ENCODE measurements at regions not wholly inside any gene's neighbourhood (a gene's known extent, or its start where the extent isn't known, plus 50 kb on each side); places are given as distances from the start of the nearest gene placed in this dataset.
"Not testable (repeated sequence)": the region's sequence is repeated elsewhere in the genome, so short reads cannot be mapped to it uniquely, and the experiment has no call there.

GRCh38 chrX:7343181-7343580 lies 195.2 kb upstream of the PUDP start:
- H4K8ac ChIP-seq (replicated peaks; ENCODE audit: insufficient read length, low read depth, low read length): no peak overlapping the region
- no peak for DNase-seq
- H4K5ac ChIP-seq (ENCODE audit: insufficient read length, low read depth, low read length): no peak overlapping the region
- Mint-ChIP-seq H3K9me3 (no peaks in the 10 kb centered on the region), H3K4me1 (peaks cover 6 to 9% of the 10 kb centered on the region in 2 experiments; a peak in 3 of 4 replicates), H3K27me3 (ENCODE audit: low read depth) (no peaks in the 10 kb centered on the region), H3K4me3 (no peak overlapping the region), H3K36me3 (ENCODE audit: insufficient read depth in 1 of 3, low read depth in 3 of 3) (no peaks in the 10 kb centered on the region), H3K27ac (no peak overlapping the region)
- H3K9me3 ChIP-seq (ENCODE audit: control insufficient read depth, low read depth, low read length): no peaks in the 10 kb centered on the region
- no peak overlapping the region for H3K27ac ChIP-seq (ENCODE audit: insufficient read length, low read depth, low read length)
- no peak overlapping the region for H3K14ac ChIP-seq (ENCODE audit: insufficient read depth, low read length)
- H2AFZ ChIP-seq (ENCODE audit: low read length): no peak overlapping the region
- no peak overlapping the region for H4K91ac ChIP-seq (ENCODE audit: insufficient read length, low read depth, low read length)
- no peak overlapping the region for H3T11ph ChIP-seq (ENCODE audit: low read length)
- no peak overlapping the region for H2BK5ac ChIP-seq (ENCODE audit: insufficient read length, low read length)
- H4K20me1 ChIP-seq (ENCODE audit: control insufficient read depth, insufficient read depth, insufficient read length): no peaks in the 10 kb centered on the region
- WGBS (ENCODE audit: extremely low coverage, insufficient read length, low lambda C conversion rate): no CpG with 5 or more reads among the region's 3 CpGs
- no peak overlapping the region for H3K4ac ChIP-seq (ENCODE audit: low read depth, low read length)
- H3K79me1 ChIP-seq (ENCODE audit: insufficient read depth, low read depth, low read length, poor library complexity, severe bottlenecking): no peaks in the 10 kb centered on the region
- no peak overlapping the region for H3K18ac ChIP-seq (ENCODE audit: insufficient read length, low read depth, low read length)
- H2AK5ac ChIP-seq (ENCODE audit: insufficient read length, low read length): no peak overlapping the region
- H3K23me2 ChIP-seq (ENCODE audit: insufficient read length, low read depth, low read length, poor library complexity, severe bottlenecking): no peaks in the 10 kb centered on the region
- no peak overlapping the region for H3K4me2 ChIP-seq (ENCODE audit: insufficient read depth, insufficient read length, low read length)
- no peak overlapping the region for H2BK120ac ChIP-seq (ENCODE audit: low read depth, low read length, poor library complexity, severe bottlenecking)
- H2BK15ac ChIP-seq (ENCODE audit: low read depth, low read length): no peak overlapping the region
- no peaks in the 10 kb centered on the region for H3K4me1 ChIP-seq (ENCODE audit: insufficient read depth, low read length)
- no peak for TF ChIP-seq CTCF (conservative IDR thresholded peaks at IDR 0.05)
- no peak overlapping the region for H2BK20ac ChIP-seq (ENCODE audit: low read depth, low read length, poor library complexity, severe bottlenecking)
- no peaks in the 10 kb centered on the region for H3K79me2 ChIP-seq (ENCODE audit: insufficient read depth, low read length)
- no peaks in the 10 kb centered on the region for H3K27me3 ChIP-seq (ENCODE audit: insufficient read depth, low read length)
- no peak overlapping the region for H3K23ac ChIP-seq (ENCODE audit: insufficient read length, low read depth, low read length)
- H3K56ac ChIP-seq (ENCODE audit: insufficient read length, low read depth, low read length): no peak overlapping the region
- H3K9ac ChIP-seq (ENCODE audit: extremely low read depth, insufficient read length, low read length): no peak overlapping the region
- no peak overlapping the region for H2BK12ac ChIP-seq (ENCODE audit: insufficient read length, low read depth, low read length)

- not testable (repeated sequence) for H3K56ac ChIP-seq (ENCODE audit: insufficient read length, low read depth, low read length); H3K27me3 ChIP-seq (ENCODE audit: insufficient read depth, low read length); H4K5ac ChIP-seq (ENCODE audit: insufficient read length, low read depth, low read length); H2BK12ac ChIP-seq (ENCODE audit: insufficient read length, low read depth, low read length); H4K20me1 ChIP-seq (ENCODE audit: control insufficient read depth, insufficient read depth, insufficient read length); H4K91ac ChIP-seq (ENCODE audit: insufficient read length, low read depth, low read length); H2BK120ac ChIP-seq (ENCODE audit: low read depth, low read length, poor library complexity, severe bottlenecking); H3K4ac ChIP-seq (ENCODE audit: low read depth, low read length); H3T11ph ChIP-seq (ENCODE audit: low read length); H3K79me1 ChIP-seq (ENCODE audit: insufficient read depth, low read depth, low read length, poor library complexity, severe bottlenecking); H2BK15ac ChIP-seq (ENCODE audit: low read depth, low read length); H3K18ac ChIP-seq (ENCODE audit: insufficient read length, low read depth, low read length); H2BK20ac ChIP-seq (ENCODE audit: low read depth, low read length, poor library complexity, severe bottlenecking); H3K9ac ChIP-seq (ENCODE audit: extremely low read depth, insufficient read length, low read length); H3K79me2 ChIP-seq (ENCODE audit: insufficient read depth, low read length); DNase-seq; H3K9me3 Mint-ChIP-seq; H3K23me2 ChIP-seq (ENCODE audit: insufficient read length, low read depth, low read length, poor library complexity, severe bottlenecking); H3K27ac Mint-ChIP-seq; H3K4me1 Mint-ChIP-seq; H3K23ac ChIP-seq (ENCODE audit: insufficient read length, low read depth, low read length); H3K4me1 ChIP-seq (ENCODE audit: insufficient read depth, low read length); H2AFZ ChIP-seq (ENCODE audit: low read length); H3K4me3 Mint-ChIP-seq; H3K27me3 Mint-ChIP-seq (ENCODE audit: low read depth); H2AK5ac ChIP-seq (ENCODE audit: insufficient read length, low read length); H2BK5ac ChIP-seq (ENCODE audit: insufficient read length, low read length); H4K8ac ChIP-seq (replicated peaks; ENCODE audit: insufficient read length, low read depth, low read length); H3K4me2 ChIP-seq (ENCODE audit: insufficient read depth, insufficient read length, low read length); H3K36me3 Mint-ChIP-seq (ENCODE audit: insufficient read depth in 1 of 3, low read depth in 3 of 3); H3K27ac ChIP-seq (ENCODE audit: insufficient read length, low read depth, low read length); H3K9me3 ChIP-seq (ENCODE audit: control insufficient read depth, low read depth, low read length); H3K14ac ChIP-seq (ENCODE audit: insufficient read depth, low read length)
- no CpG with 5 or more reads among the region's 2 CpGs for WGBS (ENCODE audit: extremely low coverage, insufficient read length, low lambda C conversion rate)
Observed at GRCh38 chrX:7335816-7336362, 187.9 kb upstream of the PUDP start.

Measured in H9 (cell line).